ENCODE measurements at regions not wholly inside any gene's neighbourhood (a gene's known extent, or its start where the extent isn't known, plus 50 kb on each side); places are given as distances from the start of the nearest gene placed in this dataset.

DNA sequence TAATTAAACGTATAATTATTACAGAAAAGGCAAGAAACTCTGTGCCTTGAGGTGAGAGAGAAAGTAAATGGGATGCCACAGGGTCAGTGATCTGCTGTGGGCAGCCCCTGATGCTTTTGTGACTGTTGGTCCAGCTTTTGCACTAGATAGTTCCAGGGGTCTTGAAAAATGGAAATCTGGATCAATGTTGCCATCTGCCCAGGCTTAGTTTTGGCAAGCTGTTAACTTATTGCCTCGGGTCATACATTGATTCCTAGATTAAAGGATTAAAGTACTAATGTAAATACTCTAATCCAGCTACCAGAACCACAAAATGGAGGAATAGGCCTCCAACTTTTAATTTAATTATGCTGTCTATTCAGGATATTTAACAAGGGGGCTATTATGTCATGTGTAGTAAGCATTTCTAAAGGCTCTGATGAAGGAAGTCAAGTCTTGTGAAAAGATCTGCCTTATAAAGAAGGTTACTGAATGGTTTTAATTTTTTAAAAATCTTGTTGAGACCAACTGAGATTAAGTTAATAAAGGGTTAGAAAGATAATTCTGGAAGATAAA, 376.0 kb upstream of the HS3ST5 start:
- no peak overlapping the region for H3K4me3 ChIP-seq (ENCODE audit: low read depth, low read length, poor library complexity, severe bottlenecking)
- POLR2A ChIA-PET (ENCODE audit: low non-redundant PET), result no interaction called here
- no peaks in the 10 kb centered on the region for H3K9me3 ChIP-seq (ENCODE audit: low read depth, low read length, poor library complexity, severe bottlenecking)
- TF ChIP-seq CTCF (conservative IDR thresholded peaks at IDR 0.05; ENCODE audit: low read depth, low read length) (no peak), EZH2 (IDR thresholded peaks at IDR 0.05; ENCODE audit: borderline replicate concordance, low read depth, low read length, poor library complexity, severe bottlenecking) (no peak)
- no peaks in the 10 kb centered on the region for H3K36me3 ChIP-seq (ENCODE audit: insufficient read depth, low read length, poor library complexity, severe bottlenecking)
- H3K4me1 ChIP-seq (ENCODE audit: insufficient read depth, low read length, poor library complexity, severe bottlenecking), result no peaks in the 10 kb centered on the region
- BruUV-seq (replicated peaks), result no TSS peak
- no peaks in the 10 kb centered on the region for H3K27me3 ChIP-seq (replicated peaks; ENCODE audit: insufficient read depth, low read depth, low read length, poor library complexity)
- H3K27ac ChIP-seq (ENCODE audit: low read depth, low read length, poor library complexity, severe bottlenecking), result no peak overlapping the region
- CTCF ChIA-PET, result no interaction called here
- intact Hi-C loops (cut with micrococcal nuclease; ENCODE audit: unreplicated experiment), result no loop called here
- DNase-seq (ENCODE audit: low spot score), result no peak

DNA sequence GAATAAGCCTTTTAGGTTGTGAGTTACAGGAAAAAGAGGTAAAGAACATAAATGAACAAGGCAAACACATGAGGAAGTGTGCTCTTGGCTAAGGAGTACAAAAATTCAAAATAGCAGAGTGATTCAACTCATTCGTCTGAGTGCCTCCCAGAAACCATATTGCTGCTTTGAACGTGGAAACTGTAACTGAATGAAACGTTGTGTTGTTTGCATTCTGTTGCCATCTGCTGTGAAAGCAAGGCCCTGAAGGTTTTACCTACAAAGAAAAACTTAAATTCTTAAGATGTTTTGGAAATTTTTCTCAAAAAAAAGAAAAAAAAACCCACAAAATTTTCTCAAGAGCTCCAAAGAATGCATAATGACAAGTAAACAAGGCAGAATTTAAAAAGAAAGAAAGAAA, 375.4 kb upstream of the HS3ST5 start:
- intact Hi-C loops (cut with micrococcal nuclease; ENCODE audit: unreplicated experiment), result no loop called here
- no peak for DNase-seq (ENCODE audit: low spot score)
- no peak overlapping the region for H3K4me3 ChIP-seq (ENCODE audit: low read depth, low read length, poor library complexity, severe bottlenecking)
- H3K4me1 ChIP-seq (ENCODE audit: insufficient read depth, low read length, poor library complexity, severe bottlenecking), result no peaks in the 10 kb centered on the region
- no peak for TF ChIP-seq CTCF (conservative IDR thresholded peaks at IDR 0.05; ENCODE audit: low read depth, low read length)
- no peak for TF ChIP-seq EZH2 (IDR thresholded peaks at IDR 0.05; ENCODE audit: borderline replicate concordance, low read depth, low read length, poor library complexity, severe bottlenecking)
- no peaks in the 10 kb centered on the region for H3K36me3 ChIP-seq (ENCODE audit: insufficient read depth, low read length, poor library complexity, severe bottlenecking)
- H3K27me3 ChIP-seq (replicated peaks; ENCODE audit: insufficient read depth, low read depth, low read length, poor library complexity), result no peaks in the 10 kb centered on the region
- ChIA-PET CTCF (no interaction called here), POLR2A (ENCODE audit: low non-redundant PET) (no interaction called here)
- H3K9me3 ChIP-seq (ENCODE audit: low read depth, low read length, poor library complexity, severe bottlenecking), result no peaks in the 10 kb centered on the region
- BruUV-seq (replicated peaks), result no TSS peak
- no peak overlapping the region for H3K27ac ChIP-seq (ENCODE audit: low read depth, low read length, poor library complexity, severe bottlenecking)

DNA sequence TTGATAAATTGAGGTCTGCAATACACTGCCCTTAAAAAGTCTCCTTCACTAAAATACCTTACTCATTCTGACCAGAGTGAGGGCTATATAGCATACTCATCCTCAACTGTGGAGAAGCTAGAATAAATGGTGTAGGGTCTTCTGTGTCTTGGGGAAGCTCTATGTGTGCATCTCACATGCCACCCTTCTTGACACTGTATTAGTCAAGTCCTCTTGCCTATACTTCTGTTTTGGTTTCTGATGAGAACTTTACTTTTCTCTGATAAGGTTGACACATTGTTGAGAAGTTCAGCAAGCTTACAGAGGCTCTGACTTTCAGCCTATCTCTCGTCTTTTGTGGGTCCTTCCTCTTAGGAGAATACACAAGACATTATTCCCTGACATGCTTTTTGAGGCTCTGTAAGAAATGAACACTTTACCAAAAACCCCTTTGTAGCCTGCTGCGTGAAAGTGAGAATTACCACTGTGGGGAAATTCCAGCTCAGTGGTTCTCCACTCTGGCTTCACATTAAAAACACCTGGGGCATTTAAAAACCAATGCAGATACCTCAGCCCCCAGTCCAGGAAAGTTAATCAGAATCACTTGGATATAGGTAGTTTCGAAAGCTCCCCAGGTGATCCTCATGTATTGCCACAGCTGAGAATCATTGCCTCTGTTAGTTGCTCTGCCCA, 372.1 kb upstream of the HS3ST5 start:
- DNase-seq (ENCODE audit: low spot score), result no peak
- BruUV-seq (replicated peaks), result no TSS peak
- POLR2A ChIA-PET (ENCODE audit: low non-redundant PET), result no interaction called here
- Histone ChIP-seq H3K36me3 (ENCODE audit: insufficient read depth, low read length, poor library complexity, severe bottlenecking) (no peaks in the 10 kb centered on the region), H3K27me3 (replicated peaks; ENCODE audit: insufficient read depth, low read depth, low read length, poor library complexity) (no peaks in the 10 kb centered on the region), H3K4me1 (ENCODE audit: insufficient read depth, low read length, poor library complexity, severe bottlenecking) (no peaks in the 10 kb centered on the region), H3K4me3 (ENCODE audit: low read depth, low read length, poor library complexity, severe bottlenecking) (no peak overlapping the region), H3K9me3 (ENCODE audit: low read depth, low read length, poor library complexity, severe bottlenecking) (no peaks in the 10 kb centered on the region), H3K27ac (ENCODE audit: low read depth, low read length, poor library complexity, severe bottlenecking) (no peak overlapping the region)
- TF ChIP-seq EZH2 (IDR thresholded peaks at IDR 0.05; ENCODE audit: borderline replicate concordance, low read depth, low read length, poor library complexity, severe bottlenecking), result no peak
- TF ChIP-seq CTCF (conservative IDR thresholded peaks at IDR 0.05; ENCODE audit: low read depth, low read length), result no peak
- CTCF ChIA-PET, result no interaction called here
- intact Hi-C loops (cut with micrococcal nuclease; ENCODE audit: unreplicated experiment), result no loop called here

All from A673 (cell line).